ENCODE measurements at regions not wholly inside any gene's neighbourhood (a gene's known extent, or its start where the extent isn't known, plus 50 kb on each side); places are given as distances from the start of the nearest gene placed in this dataset.

DNA sequence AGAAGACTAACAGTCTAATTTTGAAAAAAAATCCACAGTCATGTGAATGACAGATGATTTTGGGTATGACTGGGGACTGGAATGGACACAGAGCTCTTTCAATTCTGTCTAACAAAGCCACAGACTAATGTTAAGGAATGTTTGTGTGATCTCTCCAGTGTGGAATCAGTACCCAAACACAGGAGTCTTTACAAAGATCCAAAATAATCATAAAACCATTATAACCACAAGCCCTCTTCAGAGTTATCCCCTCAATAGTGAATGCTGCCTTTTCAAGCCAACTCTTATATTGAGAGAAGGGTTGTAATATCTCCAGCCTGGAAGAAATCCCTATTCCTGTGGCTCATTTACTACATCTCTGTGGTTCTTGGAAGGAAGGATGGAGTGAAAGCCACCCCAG is 552.0 kb upstream of the CLINT1 start:
- Mint-ChIP-seq H3K36me3 (ENCODE audit: low read depth) (no peaks in the 10 kb centered on the region), H3K9me3 (no peaks in the 10 kb centered on the region), H3K27ac (no peak overlapping the region), H3K4me3 (no peak overlapping the region), H3K4me1 (ENCODE audit: low read depth) (peaks cover 21% of the 10 kb centered on the region), H3K27me3 (peaks cover 3% of the 10 kb centered on the region)
- intact Hi-C loops (cut with micrococcal nuclease): no loop called here

DNA sequence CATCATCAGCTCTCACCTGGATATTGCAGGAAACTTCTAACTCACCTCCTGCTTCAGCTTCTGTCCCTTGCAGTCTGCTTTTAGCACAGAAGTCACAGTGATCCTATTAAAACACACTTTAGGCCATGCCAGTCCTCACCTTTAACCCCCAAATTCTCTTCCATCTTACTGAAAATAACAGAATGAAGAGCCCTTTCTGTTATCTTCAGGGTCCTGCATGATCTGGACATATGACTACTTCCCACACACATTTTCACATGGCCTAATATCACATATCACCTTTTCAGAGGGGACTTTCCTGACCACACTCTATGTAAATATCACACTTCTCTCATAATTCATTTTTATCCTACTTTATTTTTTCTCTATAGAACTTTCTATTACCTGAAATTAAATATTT is 550.6 kb upstream of the CLINT1 start:
- Mint-ChIP-seq H3K27ac (no peak overlapping the region), H3K27me3 (no peaks in the 10 kb centered on the region), H3K36me3 (ENCODE audit: low read depth) (no peaks in the 10 kb centered on the region), H3K9me3 (peaks cover 9% of the 10 kb centered on the region), H3K4me3 (no peak overlapping the region), H3K4me1 (ENCODE audit: low read depth) (peaks cover 17% of the 10 kb centered on the region)
- intact Hi-C loops (cut with micrococcal nuclease): no loop called here

DNA sequence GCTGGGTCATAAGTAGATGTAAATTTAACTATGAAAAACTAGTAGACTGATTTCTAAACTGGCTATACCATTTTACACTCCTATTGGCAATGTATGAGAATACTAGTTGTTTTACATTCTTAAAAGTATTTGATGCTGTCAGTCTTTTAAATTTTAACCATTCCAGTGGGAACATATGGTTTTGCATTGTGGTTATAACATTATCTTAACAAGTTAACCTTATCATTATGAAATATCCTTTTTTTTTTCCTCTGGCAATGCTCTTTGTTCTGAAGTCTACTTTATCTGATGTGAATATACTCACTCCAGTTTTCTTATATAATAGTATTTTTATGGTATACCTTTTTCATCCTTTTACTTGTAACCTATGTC is 548.9 kb upstream of the CLINT1 start:
- H3K27me3 Mint-ChIP-seq: no peaks in the 10 kb centered on the region
- peaks cover 6% of the 10 kb centered on the region for H3K4me1 Mint-ChIP-seq (ENCODE audit: low read depth)
- peaks cover 26% of the 10 kb centered on the region for H3K9me3 Mint-ChIP-seq
- H3K27ac Mint-ChIP-seq: no peak overlapping the region
- no peaks in the 10 kb centered on the region for H3K36me3 Mint-ChIP-seq (ENCODE audit: low read depth)
- no peak overlapping the region for H3K4me3 Mint-ChIP-seq
- intact Hi-C loops (cut with micrococcal nuclease): no loop called here

DNA sequence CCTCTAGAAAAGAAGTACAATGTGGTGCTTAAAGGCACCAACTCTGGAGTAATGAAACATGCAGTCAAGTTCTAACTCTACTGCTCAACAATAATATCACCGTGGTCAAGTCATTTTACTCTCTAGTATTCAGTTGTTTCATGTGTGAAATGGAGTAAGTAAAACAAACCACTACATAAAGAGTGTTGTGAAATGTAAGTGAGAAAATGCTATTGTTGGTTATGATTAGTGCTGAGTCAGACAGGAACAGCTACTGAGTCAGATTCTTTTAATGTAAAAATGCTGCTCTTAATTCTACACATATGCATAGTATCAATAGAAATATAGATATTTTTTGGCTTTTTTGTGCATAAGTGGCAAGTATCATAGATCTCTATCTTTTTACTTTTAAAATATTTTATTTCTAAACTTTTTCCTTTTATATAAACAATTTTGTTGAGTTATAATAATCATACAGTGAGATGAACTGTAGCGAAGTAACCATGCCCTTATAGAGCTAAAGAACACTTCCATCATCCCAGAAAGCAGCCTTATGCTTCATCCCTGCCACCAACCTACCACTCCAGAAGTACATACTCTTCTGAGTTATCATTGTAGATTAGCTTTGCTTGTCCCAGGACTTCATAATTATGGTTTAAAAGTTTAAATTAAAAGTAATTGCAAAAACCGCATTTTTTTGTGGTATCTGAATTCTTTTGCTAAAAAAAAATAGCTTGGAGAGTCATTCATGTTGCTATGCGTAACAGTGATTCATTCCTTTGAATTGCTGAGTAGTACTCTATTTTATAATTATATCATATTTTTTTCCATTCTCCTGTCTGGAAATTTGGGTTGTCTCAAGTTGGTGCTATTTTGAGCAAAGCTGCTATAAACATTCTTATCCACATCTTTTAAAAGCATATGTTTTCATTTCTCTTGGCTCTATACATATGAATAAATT is 548.2 kb upstream of the CLINT1 start:
- intact Hi-C loops (cut with micrococcal nuclease): no loop called here
- H3K27me3 Mint-ChIP-seq: no peaks in the 10 kb centered on the region

DNA sequence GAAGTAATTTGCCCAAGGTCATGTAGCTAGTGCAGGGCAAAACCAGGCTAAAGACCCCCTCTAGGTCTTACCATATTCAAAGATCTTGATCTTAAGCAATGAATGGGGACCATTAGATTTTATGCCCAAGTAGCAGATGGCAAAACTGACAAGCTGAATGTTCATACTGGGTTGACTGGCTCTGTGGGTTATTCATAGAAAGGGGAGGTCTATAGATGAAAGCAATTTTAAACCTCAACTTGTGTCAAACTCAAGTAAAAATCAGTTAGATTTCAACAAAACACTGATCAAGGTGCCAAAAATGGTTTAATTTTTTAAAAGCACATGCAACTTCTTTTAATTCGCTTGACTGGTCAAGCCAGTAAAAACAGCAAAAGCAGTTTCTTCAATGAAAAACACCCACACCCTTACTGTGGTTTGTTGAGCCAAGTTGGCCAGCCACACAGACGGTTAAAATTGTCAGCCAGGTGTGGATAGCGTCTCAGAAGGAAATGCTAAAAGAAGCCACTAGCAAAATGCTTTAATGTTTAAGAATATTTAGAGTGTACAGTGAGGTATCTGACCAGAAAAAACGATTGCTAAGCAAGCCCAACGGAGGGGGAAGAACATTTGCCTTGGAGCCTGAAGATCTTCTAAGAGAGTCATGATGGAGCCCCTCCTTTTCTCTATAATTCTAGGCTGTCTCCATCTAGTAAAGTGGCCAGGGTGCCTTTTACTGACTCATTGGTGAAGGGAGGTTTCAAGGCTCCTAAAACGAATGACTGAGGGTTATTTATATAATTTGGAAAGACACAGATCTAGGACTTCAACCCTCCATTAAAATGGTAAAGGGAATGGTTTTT is 539.6 kb upstream of the CLINT1 start:
- no peaks in the 10 kb centered on the region for H3K36me3 Mint-ChIP-seq (ENCODE audit: low read depth)
- H3K27me3 Mint-ChIP-seq: peaks cover 1% of the 10 kb centered on the region
- H3K4me3 Mint-ChIP-seq: no peak overlapping the region
- H3K27ac Mint-ChIP-seq: no peak overlapping the region
- peaks cover 7% of the 10 kb centered on the region for H3K4me1 Mint-ChIP-seq (ENCODE audit: low read depth)
- intact Hi-C loops (cut with micrococcal nuclease): no loop called here
- peaks cover 14% of the 10 kb centered on the region for H3K9me3 Mint-ChIP-seq

More for the DNA sequence above, 548.2 kb upstream of the CLINT1 start:
- no peaks in the 10 kb centered on the region for H3K36me3 Mint-ChIP-seq (ENCODE audit: low read depth)
- H3K27ac Mint-ChIP-seq: no peak overlapping the region
- peaks cover 6% of the 10 kb centered on the region for H3K4me1 Mint-ChIP-seq (ENCODE audit: low read depth)
- H3K9me3 Mint-ChIP-seq: peaks cover 32% of the 10 kb centered on the region
- H3K4me3 Mint-ChIP-seq: no peak overlapping the region

DNA sequence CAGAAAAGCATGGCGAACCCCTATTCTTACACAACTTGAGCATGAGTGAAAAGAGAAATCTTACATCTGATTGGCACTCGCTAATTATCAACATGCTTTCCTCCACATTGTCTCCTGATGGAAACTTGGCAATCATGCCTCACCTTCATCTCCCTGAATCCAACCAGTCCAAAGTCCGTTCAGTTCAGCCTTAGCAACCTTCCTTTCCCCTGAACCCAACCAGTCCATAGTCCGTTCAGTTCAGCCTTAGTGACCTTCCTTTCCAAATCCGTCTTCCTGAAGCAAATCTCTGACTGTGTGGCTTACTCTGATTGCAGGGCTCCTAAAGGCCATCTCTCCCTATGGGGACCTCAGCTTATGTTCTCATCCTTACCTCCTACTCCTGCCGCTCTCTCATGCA is 538.3 kb upstream of the CLINT1 start:
- Mint-ChIP-seq H3K36me3 (ENCODE audit: low read depth) (no peaks in the 10 kb centered on the region), H3K9me3 (peaks cover under 1% of the 10 kb centered on the region), H3K4me3 (no peak overlapping the region), H3K4me1 (ENCODE audit: low read depth) (peaks cover 7% of the 10 kb centered on the region), H3K27ac (no peak overlapping the region), H3K27me3 (peaks cover 1% of the 10 kb centered on the region)
- intact Hi-C loops (cut with micrococcal nuclease): no loop called here

DNA sequence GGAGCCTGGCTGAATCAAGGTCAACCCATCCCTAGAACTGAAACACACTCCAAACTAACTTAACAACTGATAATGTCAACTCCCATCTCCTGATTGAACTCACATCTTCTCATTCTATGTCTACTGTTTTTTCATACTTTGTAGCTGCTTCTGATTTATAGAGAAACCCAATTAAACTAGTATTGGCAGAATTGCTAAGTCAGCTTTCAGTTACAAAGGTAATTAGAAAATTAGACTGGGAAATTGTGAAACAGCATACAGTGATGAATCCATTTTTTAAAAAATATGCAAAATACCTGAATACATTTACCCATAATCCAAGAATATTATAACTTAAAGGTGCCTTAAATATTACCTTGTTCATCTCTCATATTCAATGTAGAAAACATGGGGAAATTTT is 535.2 kb upstream of the CLINT1 start:
- Mint-ChIP-seq H3K4me1 (ENCODE audit: low read depth) (peaks cover 9% of the 10 kb centered on the region), H3K9me3 (no peaks in the 10 kb centered on the region), H3K27ac (no peak overlapping the region), H3K27me3 (no peaks in the 10 kb centered on the region), H3K36me3 (ENCODE audit: low read depth) (no peaks in the 10 kb centered on the region), H3K4me3 (no peak overlapping the region)
- intact Hi-C loops (cut with micrococcal nuclease): no loop called here

DNA sequence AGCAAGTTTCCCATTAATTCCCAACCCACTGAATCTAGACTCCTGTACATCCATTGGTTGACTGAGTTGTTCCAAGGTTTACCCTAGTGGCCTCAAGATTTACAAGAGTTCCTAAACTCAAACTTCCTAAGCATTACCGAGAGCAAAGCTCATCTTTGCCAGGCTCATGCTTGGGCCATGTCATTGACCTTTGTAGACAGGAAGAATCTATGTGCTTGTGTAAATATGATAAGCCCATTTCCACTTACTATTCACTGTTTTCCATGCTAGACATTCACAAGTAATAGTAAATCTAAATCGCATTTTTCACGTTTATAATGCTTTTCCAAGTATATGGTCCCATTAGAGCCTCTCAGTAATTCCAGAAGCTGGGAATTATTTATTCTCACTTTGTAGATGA is 534.5 kb upstream of the CLINT1 start:
- Mint-ChIP-seq H3K27ac (no peak overlapping the region), H3K9me3 (no peaks in the 10 kb centered on the region), H3K4me1 (ENCODE audit: low read depth) (peaks cover 9% of the 10 kb centered on the region), H3K27me3 (no peaks in the 10 kb centered on the region), H3K4me3 (no peak overlapping the region), H3K36me3 (ENCODE audit: low read depth) (no peaks in the 10 kb centered on the region)
- intact Hi-C loops (cut with micrococcal nuclease): no loop called here

DNA sequence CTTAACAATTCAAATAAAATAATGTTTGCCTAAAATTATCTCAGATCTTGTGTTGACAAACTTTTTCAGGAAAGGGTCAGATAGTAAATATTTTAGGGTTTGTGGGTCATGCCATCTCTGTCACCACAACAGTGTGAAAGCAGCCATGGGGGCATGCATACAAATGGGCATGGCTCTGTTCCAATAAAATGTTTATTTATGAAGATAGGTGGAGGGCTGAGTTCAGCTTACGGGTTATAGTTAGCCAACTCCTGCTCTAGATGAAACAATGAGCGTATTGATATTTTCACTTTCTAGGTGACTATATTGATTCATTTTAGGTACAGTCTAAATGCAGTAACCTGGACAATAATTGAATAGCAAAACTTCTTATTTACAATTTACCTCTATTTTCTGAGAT is 533.8 kb upstream of the CLINT1 start:
- Mint-ChIP-seq H3K27ac (no peak overlapping the region), H3K36me3 (ENCODE audit: low read depth) (no peaks in the 10 kb centered on the region), H3K27me3 (no peaks in the 10 kb centered on the region), H3K9me3 (no peaks in the 10 kb centered on the region), H3K4me1 (ENCODE audit: low read depth) (peaks cover 9% of the 10 kb centered on the region), H3K4me3 (no peak overlapping the region)
- intact Hi-C loops (cut with micrococcal nuclease): no loop called here

DNA sequence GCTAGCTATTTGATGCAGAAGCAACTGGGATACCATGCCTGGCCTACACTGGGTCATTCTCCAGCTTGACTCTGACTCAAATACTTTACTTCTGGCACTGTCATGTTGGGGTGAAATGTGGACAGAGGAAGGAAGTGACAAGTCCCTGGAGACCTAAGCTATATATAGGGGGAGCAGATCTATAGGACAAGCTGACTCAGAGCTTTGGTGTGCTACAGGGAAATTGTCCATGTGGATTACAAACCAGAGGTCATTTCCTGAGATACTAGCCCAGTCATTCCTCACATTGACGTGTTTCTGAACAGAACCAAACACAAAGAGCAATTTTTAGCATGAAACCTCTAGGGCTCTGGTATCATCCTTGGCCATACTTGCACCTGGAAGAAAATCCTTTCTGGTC is 531.6 kb upstream of the CLINT1 start:
- Mint-ChIP-seq H3K27ac (no peak overlapping the region), H3K27me3 (no peaks in the 10 kb centered on the region), H3K4me3 (no peak overlapping the region), H3K36me3 (ENCODE audit: low read depth) (peaks cover 6% of the 10 kb centered on the region), H3K9me3 (peaks cover 13% of the 10 kb centered on the region), H3K4me1 (ENCODE audit: low read depth) (peaks cover 9% of the 10 kb centered on the region)
- intact Hi-C loops (cut with micrococcal nuclease): no loop called here

DNA sequence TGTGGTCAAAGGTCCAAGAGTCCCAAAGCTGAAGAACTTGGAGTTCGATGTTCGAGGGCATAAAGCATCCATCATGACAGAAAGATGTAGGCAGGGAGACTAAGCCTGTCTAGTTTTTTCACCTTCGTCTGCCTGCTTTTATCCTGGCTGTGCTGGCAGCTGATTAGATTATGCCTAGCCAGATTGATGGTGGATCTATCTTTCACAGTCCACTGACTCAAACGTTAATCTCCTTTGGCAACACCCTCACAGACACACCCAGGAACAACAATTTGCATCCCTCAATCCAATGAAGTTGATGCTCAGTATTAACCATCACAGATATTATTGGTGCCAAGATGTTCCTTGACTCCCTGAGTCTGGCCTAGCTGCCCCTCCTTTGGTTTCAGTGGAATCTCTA is 530.8 kb upstream of the CLINT1 start:
- H3K4me3 Mint-ChIP-seq: no peak overlapping the region
- H3K27ac Mint-ChIP-seq: no peak overlapping the region
- intact Hi-C loops (cut with micrococcal nuclease): no loop called here
- peaks cover 14% of the 10 kb centered on the region for H3K4me1 Mint-ChIP-seq (ENCODE audit: low read depth)
- H3K27me3 Mint-ChIP-seq: no peaks in the 10 kb centered on the region
- H3K36me3 Mint-ChIP-seq (ENCODE audit: low read depth): peaks cover 6% of the 10 kb centered on the region
- H3K9me3 Mint-ChIP-seq: peaks cover 21% of the 10 kb centered on the region

DNA sequence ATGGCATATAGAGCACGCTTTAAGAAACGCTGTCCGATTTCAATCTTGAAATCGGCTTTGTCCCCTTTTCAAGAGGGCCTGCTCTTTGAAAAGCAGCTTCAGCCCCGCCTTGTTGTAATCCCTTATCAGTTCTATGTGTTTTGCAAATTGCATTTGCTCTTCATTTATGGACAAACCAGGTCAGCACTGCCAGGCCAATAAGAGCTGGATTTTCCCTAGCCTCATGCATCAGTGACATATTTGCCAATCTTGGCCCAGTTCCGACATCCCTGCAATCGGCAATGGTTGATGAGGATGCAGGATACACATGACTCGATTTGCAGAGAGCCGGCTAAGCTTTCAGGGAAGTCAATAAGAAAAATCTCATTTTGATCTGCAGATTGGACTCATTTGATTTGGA is 529.1 kb upstream of the CLINT1 start:
- intact Hi-C loops (cut with micrococcal nuclease): no loop called here
- H3K36me3 Mint-ChIP-seq (ENCODE audit: low read depth): peaks cover 6% of the 10 kb centered on the region
- no peak overlapping the region for H3K4me3 Mint-ChIP-seq
- no peak overlapping the region for H3K27ac Mint-ChIP-seq
- no peaks in the 10 kb centered on the region for H3K27me3 Mint-ChIP-seq
- peaks cover 25% of the 10 kb centered on the region for H3K9me3 Mint-ChIP-seq
- H3K4me1 Mint-ChIP-seq (ENCODE audit: low read depth): peaks cover 30% of the 10 kb centered on the region

DNA sequence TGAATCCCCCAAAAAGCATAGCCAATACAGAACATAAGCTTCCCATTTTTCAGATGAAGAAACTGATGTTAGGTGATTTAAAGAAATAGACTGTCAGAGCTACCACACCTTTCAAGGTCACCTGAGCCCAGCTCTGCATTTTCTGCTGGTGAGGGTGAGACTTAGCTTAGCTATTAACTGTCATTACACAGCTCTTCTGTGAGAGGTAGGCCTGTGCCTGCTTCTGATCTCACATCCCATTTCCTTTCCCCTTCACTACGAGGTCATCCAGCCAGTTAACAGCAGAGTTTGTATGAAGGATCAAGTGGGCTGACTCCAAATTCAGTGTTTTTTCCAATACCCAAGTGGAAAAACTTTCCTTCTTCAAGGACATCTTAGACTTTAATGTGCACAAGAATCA is 528.6 kb upstream of the CLINT1 start:
- Mint-ChIP-seq H3K27me3 (no peaks in the 10 kb centered on the region), H3K27ac (no peak overlapping the region), H3K9me3 (peaks cover 25% of the 10 kb centered on the region), H3K36me3 (ENCODE audit: low read depth) (peaks cover 6% of the 10 kb centered on the region), H3K4me1 (ENCODE audit: low read depth) (peaks cover 35% of the 10 kb centered on the region), H3K4me3 (no peak overlapping the region)
- intact Hi-C loops (cut with micrococcal nuclease): no loop called here

DNA sequence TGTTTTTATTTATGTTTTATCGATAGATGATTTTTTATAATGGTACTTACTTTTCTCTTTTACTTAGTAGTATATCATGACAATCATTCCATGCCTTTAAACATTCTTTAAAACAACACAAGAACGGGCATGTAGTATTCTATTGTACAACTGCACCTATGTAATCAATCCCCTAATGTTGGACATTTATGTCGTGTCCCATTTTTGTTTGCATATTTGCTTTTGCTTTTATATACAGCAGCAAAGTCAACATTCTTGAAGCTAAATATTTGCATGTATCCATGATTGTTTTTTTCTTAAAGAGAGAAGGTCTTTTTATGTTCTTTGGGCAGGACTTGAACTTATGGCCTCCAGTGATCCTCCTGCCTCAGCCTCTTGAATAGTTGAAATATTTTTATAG is 527.0 kb upstream of the CLINT1 start:
- Mint-ChIP-seq H3K36me3 (ENCODE audit: low read depth) (peaks cover 6% of the 10 kb centered on the region), H3K9me3 (peaks cover 25% of the 10 kb centered on the region), H3K4me3 (no peak overlapping the region), H3K4me1 (ENCODE audit: low read depth) (peaks cover 48% of the 10 kb centered on the region), H3K27ac (no peak overlapping the region), H3K27me3 (no peaks in the 10 kb centered on the region)
- intact Hi-C loops (cut with micrococcal nuclease): no loop called here
